CD4-positive, alpha-beta T cell treated with Interleukin-1 beta for 1 hour (primary cell): ENCODE measurements at regions not wholly inside any gene's neighbourhood (a gene's known extent, or its start where the extent isn't known, plus 50 kb on each side); places are given as distances from the start of the nearest gene placed in this dataset.
"Not testable (repeated sequence)": the region's sequence is repeated elsewhere in the genome, so short reads cannot be mapped to it uniquely, and the experiment has no call there.

Source experiments
- DNase-seq, 2 donors: peaks; one replicate each; pipeline ENCODE4 v3.0.0-alpha.2; 2020 to 2022

- no peak for DNase-seq
Observed at GRCh38 chr3:25957026-25957425, 167.1 kb downstream of the OXSM start.

GRCh38 chr3:25960776-25961175 lies 170.9 kb downstream of the OXSM start:
- no peak for DNase-seq

DNA sequence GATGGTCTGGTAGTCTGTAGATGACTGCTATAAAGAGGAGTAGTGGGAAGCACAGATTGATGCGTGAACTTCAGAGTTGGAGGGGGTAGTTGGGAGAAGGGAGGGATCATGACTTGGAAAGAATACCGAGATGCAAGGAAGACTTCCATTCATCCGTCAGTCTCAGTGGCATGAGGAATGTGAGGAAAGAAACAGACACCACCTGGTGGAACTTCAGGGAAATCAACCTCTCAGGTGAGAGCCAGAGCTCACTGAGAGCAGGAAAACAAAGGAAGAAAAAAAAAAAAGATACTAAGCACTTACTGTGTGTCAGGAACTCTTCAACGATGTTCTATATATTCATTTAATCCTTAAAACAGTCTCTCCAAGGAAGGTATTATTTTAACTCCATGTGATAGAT lies 172.4 kb downstream of the OXSM start:
- no peak for DNase-seq

DNA sequence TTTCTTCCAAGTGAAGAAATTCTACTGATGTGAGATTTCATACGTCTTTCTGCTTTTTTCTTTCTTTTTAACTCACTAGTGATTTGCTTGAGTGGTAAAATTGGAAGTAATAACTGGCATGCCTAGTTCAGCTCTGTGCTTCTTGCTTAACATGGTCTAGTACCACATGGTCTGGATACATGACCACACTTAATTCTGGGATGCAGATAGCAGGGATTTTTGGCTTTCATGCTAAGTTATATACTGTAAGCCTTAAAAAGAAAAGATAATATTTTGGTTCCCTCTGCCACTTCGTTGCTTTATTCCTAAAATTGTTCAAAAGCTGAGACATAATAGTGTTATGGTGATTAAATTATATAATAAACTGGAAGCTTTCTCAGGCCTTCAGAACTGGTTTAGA lies 174.3 kb downstream of the OXSM start:
- no peak for DNase-seq

DNA sequence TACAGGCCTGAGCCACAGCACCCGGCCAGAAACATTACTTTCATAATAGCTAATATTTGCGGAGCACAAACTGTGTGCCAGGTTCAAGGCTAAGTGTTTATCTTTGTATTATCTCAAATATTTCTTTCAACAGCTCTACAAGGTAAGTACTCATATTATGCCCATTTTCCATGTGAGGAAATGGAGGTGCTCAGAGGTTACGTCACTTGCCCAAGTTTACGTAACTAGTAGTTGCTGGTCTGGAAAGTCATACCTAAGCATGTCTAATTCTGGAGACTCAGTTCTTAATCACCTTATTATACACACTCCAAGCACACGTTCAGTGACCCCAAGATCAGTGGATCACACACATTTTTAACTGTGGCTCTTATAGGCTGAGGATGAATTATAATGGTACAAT lies 177.5 kb downstream of the OXSM start:
- no peak for DNase-seq

DNA sequence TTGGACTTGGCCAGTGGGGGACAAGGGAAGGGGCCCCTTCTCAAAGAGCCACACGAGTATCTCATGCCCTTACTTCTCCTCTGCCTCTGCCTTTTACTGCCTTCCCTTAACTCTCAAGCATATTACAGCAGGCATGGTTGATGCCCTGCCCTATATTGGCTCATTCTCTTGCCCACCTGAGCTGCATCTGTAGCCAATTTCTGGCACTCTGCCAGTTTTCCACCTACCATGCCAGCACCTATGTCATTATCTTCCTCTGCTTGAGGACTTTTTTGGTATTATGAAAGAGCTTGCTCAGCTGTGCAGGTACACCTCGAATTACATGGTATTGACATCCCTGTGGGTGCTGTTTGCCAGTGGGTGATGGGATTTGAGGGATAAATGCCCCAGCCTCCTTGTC lies 181.8 kb downstream of the OXSM start:
- DNase-seq = no peak

DNA sequence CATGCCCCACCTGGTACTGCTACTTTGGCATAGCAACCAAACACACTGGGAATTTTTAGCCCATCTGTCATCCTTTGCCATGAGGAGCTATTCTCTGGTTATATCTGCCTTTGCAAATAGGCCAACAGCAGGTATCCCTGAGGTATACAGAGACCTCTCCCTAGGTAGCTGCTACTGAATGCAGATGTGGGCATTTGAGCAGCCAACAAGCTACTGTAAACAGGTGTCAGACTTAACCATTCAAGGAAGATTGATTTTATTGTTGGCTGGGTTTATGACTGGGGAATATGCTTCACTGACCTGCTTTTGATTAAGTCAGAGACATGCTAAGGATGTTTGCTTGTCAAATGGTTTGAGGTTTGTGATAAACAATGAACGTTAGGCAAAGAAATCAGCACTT lies 183.2 kb downstream of the OXSM start:
- no peak for DNase-seq

GRCh38 chr3:25982756-25983155 lies 192.9 kb downstream of the OXSM start:
- DNase-seq = no peak

DNA sequence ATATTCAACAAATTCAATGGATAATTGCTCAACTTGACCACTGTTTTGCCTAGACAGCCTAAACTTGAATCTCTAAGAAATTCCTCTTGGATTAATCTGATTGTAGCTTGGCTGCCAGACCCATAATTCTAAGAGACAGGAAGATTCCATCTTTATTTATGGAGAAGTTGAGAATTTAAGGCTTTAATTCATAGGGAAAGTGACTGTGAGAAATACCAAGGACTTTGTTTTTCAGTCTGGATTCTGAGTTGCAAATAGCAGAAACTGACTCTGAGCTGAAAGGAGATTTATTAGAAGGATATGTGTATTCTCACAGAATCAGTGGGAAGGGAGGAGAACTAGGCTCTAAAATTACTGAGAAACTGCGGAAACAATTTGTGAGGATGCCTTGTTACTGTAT lies 195.7 kb downstream of the OXSM start:
- no peak for DNase-seq

GRCh38 chr3:25992606-25993005 lies 202.7 kb downstream of the OXSM start:
- no peak for DNase-seq

DNA sequence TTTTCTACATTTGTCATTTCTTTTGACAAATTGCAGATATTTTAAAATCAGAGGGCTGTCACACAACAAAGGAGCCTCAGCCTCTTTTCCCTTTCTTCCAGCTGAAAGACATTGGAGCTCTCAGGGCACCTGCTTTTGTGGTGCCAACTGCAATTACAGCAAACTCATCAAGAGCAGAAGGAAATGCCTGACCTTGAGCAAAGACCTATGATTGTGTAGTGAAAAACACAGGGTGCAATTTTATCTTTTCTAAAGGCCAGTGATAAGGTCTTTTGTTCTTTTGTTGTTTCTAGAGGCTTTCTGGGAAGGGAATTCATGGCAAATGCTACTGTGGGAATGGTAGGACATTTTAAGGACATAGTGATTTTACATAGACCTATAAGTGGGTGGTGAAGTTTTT lies 214.3 kb downstream of the OXSM start:
- no peak for DNase-seq

DNA sequence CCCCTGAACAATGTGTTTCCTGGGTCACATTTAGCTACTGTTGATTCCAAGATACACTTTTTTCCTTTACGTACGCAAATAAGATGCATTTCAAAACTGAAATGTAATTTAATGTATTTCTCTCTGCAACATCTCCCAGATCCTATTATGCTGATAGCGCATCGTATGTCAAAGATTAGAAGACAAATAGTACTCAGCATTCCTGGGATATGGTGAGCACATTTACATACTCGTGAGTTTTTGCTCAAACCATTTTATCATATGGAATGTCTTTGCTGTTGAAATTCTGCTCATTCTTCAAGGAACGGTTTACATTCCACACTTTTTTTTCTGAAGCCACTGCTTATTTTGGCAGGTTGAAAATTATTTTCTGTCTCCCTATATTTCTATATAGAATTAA lies 221.4 kb downstream of the OXSM start:
- no peak for DNase-seq

GRCh38 chr3:26012241-26012745 lies 222.4 kb downstream of the OXSM start:
- DNase-seq = no peak

GRCh38 chr3:26015752-26016151 lies 225.9 kb downstream of the OXSM start:
- no peak for DNase-seq

DNA sequence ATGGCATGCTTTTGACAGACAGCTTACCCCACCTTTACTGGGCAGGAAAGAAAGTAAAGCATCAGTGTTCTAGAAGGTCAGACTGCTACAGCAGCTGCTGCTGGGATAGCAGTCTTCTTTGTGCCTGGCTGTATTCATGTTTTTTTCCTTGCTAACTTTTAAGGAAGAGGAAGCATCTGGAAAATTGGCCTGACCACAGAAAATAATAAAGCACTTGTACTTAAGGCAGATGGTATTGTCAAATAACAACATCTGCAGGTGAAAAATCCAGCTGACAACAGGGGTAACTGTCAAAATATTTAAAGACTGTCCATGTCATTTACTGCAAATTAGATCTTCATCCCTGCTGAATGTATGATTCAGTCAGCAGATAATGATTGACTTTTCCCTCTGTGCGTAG lies 229.0 kb downstream of the OXSM start:
- no peak for DNase-seq

GRCh38 chr3:26024206-26024605 lies 234.3 kb downstream of the OXSM start:
- DNase-seq = not testable (repeated sequence)

DNA sequence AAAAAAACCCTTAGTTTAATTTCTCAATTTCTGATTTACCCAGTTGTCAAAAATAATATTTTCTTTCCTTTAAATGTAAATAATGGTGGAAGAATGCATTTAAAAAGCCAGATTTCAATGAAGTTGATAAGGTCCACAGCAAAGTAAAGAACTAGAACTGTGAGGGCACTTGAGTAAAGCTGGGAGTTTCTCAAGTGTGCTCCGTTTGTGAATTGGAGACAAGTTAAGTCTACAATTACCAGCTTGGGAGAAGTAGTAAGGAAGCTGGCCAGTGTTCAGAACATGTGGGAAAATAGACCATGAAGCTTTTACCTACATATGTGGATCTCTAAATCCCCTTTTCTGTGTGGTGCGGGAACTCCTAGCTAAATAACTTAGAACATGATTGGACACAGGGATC lies 239.4 kb downstream of the OXSM start:
- DNase-seq = no peak

- DNase-seq = not testable (repeated sequence)
Observed at GRCh38 chr3:26042126-26042525, 252.2 kb downstream of the OXSM start.

DNA sequence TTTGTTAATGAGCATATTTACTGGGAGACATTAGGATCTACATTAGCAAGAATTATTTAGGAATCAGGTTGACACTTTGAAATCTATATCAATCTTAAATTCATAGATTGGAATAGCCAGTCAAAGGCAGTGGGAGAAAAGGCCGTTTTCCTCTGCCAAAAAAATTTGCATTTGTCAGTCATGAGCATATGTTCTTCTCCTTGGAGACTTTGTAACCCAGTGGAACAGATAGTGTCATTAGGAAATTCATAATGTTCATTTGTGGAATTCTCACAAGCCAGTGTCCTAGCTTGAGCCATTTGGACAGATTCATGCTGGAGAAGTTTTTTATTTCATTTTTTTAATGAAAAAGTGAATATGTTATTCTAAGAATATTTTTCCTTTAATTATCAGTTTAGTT lies 260.1 kb downstream of the OXSM start:
- DNase-seq = no peak

DNA sequence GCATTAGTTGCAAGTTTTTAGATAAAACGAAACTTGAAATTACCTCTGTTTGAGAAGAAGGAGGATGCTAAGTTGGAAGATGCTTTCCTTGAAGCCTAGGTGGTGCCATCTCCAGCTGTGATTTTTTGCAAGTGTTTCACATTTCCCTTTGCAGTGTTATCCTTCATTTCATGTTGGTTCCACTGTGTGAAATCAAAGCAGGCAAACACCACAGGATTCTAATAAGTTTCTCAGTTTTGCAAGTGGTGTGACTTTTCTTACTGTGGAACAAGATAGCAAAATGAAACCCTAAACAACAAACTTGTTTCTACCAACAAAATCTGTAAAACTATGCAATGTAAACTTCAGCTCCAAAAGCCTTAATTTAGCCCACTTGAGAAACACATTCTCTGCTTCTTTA lies 260.9 kb downstream of the OXSM start:
- DNase-seq = no peak

- DNase-seq = no peak
Observed at GRCh38 chr3:26058901-26059321, 269.0 kb downstream of the OXSM start.

DNA sequence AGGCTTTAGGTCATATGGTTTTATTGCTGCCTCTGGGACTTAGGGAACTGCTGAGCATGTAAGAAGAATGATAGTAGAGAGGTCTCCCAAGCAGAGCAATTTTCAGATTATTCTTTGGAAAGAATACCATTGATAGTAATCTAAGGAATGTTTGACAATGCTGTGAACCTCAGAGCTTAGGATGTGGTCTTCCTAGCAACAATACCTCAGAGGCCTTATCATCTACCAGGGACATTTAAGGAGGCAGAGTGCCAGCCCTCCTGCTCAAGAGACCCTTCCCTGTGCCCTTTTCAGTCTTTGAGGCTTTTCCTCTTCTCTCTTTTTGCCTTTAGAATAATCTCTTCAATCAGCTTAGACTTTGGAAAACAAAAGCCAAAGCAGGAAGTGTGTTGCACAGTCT lies 272.1 kb downstream of the OXSM start:
- no peak for DNase-seq

GRCh38 chr3:26064297-26064696 lies 274.4 kb downstream of the OXSM start:
- no peak for DNase-seq

- DNase-seq = no peak
Observed at GRCh38 chr3:26068890-26069289, 279.0 kb downstream of the OXSM start.

GRCh38 chr3:26070854-26071253 lies 281.0 kb downstream of the OXSM start:
- no peak for DNase-seq

DNA sequence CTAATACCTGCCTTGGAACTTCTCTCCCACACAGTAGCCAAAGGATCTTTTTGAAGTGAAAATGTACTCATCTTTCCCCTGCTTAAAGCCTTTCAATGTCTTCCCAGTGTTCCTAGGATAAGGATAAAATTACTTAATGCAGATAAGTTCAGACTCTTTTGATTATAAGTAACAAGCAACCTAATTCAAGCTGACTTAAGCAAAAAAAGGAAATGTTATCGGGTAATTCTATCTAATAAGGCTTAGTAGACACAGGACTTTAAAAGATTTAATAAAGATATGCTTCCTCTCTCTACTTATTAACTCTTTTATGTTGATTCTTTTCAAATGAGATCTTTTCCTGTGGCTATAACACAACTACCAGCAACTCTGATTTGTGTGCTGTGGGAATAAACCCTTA lies 284.2 kb downstream of the OXSM start:
- no peak for DNase-seq
